ENCODE measurements at regions not wholly inside any gene's neighbourhood (a gene's known extent, or its start where the extent isn't known, plus 50 kb on each side); places are given as distances from the start of the nearest gene placed in this dataset.

GRCh38 chr17:79451167-79451566 is 159.7 kb downstream of the RBFOX3 start:
- peak; percentile 42 for TF ChIP-seq POLR2AphosphoS5 (IDR thresholded peaks at IDR 0.05)
- TF ChIP-seq RAD21 (conservative IDR thresholded peaks at IDR 0.05), result no peak
- no peak for TF ChIP-seq REST (IDR thresholded peaks at IDR 0.05; ENCODE audit: borderline replicate concordance)
- TF ChIP-seq EP300 (conservative IDR thresholded peaks at IDR 0.05; ENCODE audit: poor library complexity, severe bottlenecking), result peak; percentile 59
- TF ChIP-seq SMC3 (conservative IDR thresholded peaks at IDR 0.05; ENCODE audit: poor library complexity), result no peak
- no peak for TF ChIP-seq EZH2 (IDR thresholded peaks at IDR 0.05; ENCODE audit: borderline replicate concordance, insufficient read depth, low read length, poor library complexity, severe bottlenecking)
- no peak for TF ChIP-seq TAF1 (IDR thresholded peaks at IDR 0.05; ENCODE audit: low read depth)
- H3F3A ChIP-seq (ENCODE audit: insufficient read depth, low read length, poor library complexity, severe bottlenecking), result no peaks in the 10 kb centered on the region
- no peaks in the 10 kb centered on the region for H3K36me3 ChIP-seq (ENCODE audit: insufficient read depth, low read length)
- no peaks in the 10 kb centered on the region for H3K79me2 ChIP-seq (replicated peaks; ENCODE audit: insufficient read depth, low read length)
- H3K4me3 ChIP-seq (ENCODE audit: low read length), result peak overlapping the region; percentile 36
- no peaks in the 10 kb centered on the region for H3K27me3 ChIP-seq (ENCODE audit: insufficient read depth, low read depth, low read length)
- no peaks in the 10 kb centered on the region for H3K9me2 ChIP-seq (ENCODE audit: insufficient read depth, low read length)
- no peaks in the 10 kb centered on the region for H3K9me3 ChIP-seq (ENCODE audit: low read length)
- H3K27ac ChIP-seq (ENCODE audit: low read length), result peak overlapping the region; percentile 49
- no peak overlapping the region for H2AFZ ChIP-seq (ENCODE audit: low read depth, low read length)
- no peak overlapping the region for H3K4me2 ChIP-seq (ENCODE audit: low read length)
- H3K9ac ChIP-seq (ENCODE audit: low read length), result no peak overlapping the region
- H4K20me1 ChIP-seq (ENCODE audit: insufficient read depth), result no peaks in the 10 kb centered on the region

GRCh38 chr17:79446399-79447009 is 164.3 kb downstream of the RBFOX3 start:
- no peak overlapping the region for H3K27ac ChIP-seq (ENCODE audit: low read length)

More at GRCh38 chr17:79446399-79447009, 164.3 kb downstream of the RBFOX3 start:
- no peaks in the 10 kb centered on the region for H3K36me3 ChIP-seq (ENCODE audit: insufficient read depth, low read length)
- no peak for TF ChIP-seq RAD21 (conservative IDR thresholded peaks at IDR 0.05)
- no peak for TF ChIP-seq REST (IDR thresholded peaks at IDR 0.05; ENCODE audit: borderline replicate concordance)
- no peak for TF ChIP-seq CTCF (IDR thresholded peaks at IDR 0.05; ENCODE audit: poor library complexity, severe bottlenecking)
- TF ChIP-seq MXI1 (conservative IDR thresholded peaks at IDR 0.05; ENCODE audit: poor library complexity, severe bottlenecking), result no peak
- TF ChIP-seq TAF1 (IDR thresholded peaks at IDR 0.05; ENCODE audit: low read depth), result no peak
- no peak for TF ChIP-seq POLR2AphosphoS5 (IDR thresholded peaks at IDR 0.05)
- TF ChIP-seq EP300 (conservative IDR thresholded peaks at IDR 0.05; ENCODE audit: poor library complexity, severe bottlenecking), result no peak
- no peak for TF ChIP-seq SMC3 (conservative IDR thresholded peaks at IDR 0.05; ENCODE audit: poor library complexity)
- TF ChIP-seq EZH2 (IDR thresholded peaks at IDR 0.05; ENCODE audit: borderline replicate concordance, insufficient read depth, low read length, poor library complexity, severe bottlenecking), result no peak
- H3K9me3 ChIP-seq (ENCODE audit: low read length), result no peaks in the 10 kb centered on the region
- no peaks in the 10 kb centered on the region for H4K20me1 ChIP-seq (ENCODE audit: insufficient read depth)
- H3K4me3 ChIP-seq (ENCODE audit: low read length), result no peak overlapping the region
- no peaks in the 10 kb centered on the region for H3K27me3 ChIP-seq (ENCODE audit: insufficient read depth, low read depth, low read length)
- no peaks in the 10 kb centered on the region for H3K79me2 ChIP-seq (replicated peaks; ENCODE audit: insufficient read depth, low read length)
- no peak overlapping the region for H2AFZ ChIP-seq (ENCODE audit: low read depth, low read length)
- no peak overlapping the region for H3K9ac ChIP-seq (ENCODE audit: low read length)
- no peaks in the 10 kb centered on the region for H3F3A ChIP-seq (ENCODE audit: insufficient read depth, low read length, poor library complexity, severe bottlenecking)
- no peaks in the 10 kb centered on the region for H3K9me2 ChIP-seq (ENCODE audit: insufficient read depth, low read length)
- no peak overlapping the region for H3K4me2 ChIP-seq (ENCODE audit: low read length)

All from neural cell (in vitro differentiated cells).